ENCODE measurements at regions not wholly inside any gene's neighbourhood (a gene's known extent, or its start where the extent isn't known, plus 50 kb on each side); places are given as distances from the start of the nearest gene placed in this dataset.

GRCh38 chr1:80506216-80506615, 1294.5 kb upstream of the ADGRL2 start:
- TF ChIP-seq POLR2AphosphoS5 (IDR thresholded peaks at IDR 0.05) = no peak
- TF ChIP-seq, protein P1, sequence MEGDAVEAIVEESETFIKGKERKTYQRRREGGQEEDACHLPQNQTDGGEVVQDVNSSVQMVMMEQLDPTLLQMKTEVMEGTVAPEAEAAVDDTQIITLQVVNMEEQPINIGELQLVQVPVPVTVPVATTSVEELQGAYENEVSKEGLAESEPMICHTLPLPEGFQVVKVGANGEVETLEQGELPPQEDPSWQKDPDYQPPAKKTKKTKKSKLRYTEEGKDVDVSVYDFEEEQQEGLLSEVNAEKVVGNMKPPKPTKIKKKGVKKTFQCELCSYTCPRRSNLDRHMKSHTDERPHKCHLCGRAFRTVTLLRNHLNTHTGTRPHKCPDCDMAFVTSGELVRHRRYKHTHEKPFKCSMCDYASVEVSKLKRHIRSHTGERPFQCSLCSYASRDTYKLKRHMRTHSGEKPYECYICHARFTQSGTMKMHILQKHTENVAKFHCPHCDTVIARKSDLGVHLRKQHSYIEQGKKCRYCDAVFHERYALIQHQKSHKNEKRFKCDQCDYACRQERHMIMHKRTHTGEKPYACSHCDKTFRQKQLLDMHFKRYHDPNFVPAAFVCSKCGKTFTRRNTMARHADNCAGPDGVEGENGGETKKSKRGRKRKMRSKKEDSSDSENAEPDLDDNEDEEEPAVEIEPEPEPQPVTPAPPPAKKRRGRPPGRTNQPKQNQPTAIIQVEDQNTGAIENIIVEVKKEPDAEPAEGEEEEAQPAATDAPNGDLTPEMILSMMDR (IDR thresholded peaks at IDR 0.05) = no peak
- TF ChIP-seq POLR2A (IDR thresholded peaks at IDR 0.05; ENCODE audit: low read depth) = no peak
